ENCODE measurements at regions not wholly inside any gene's neighbourhood (a gene's known extent, or its start where the extent isn't known, plus 50 kb on each side); places are given as distances from the start of the nearest gene placed in this dataset.

- DNase-seq = peak; percentile 64
Measured at GRCh38 chr11:122229481-122230384, 113.7 kb upstream of the BLID start.

- DNase-seq = no peak
Measured at GRCh38 chr11:122229078-122229477, 113.1 kb upstream of the BLID start.

- DNase-seq = no peak
Measured at GRCh38 chr11:122226810-122227379, 110.9 kb upstream of the BLID start.

GRCh38 chr11:122224867-122225266 is 108.9 kb upstream of the BLID start:
- DNase-seq = no peak

GRCh38 chr11:122220321-122220720 is 104.3 kb upstream of the BLID start:
- DNase-seq = no peak

- no peak for DNase-seq
Measured at GRCh38 chr11:122219791-122220190, 103.8 kb upstream of the BLID start.

GRCh38 chr11:122215244-122215992 is 99.4 kb upstream of the BLID start:
- DNase-seq = peak; percentile 56

- no peak for DNase-seq
Measured at GRCh38 chr11:122214567-122214966, 98.6 kb upstream of the BLID start.

GRCh38 chr11:122214080-122214479 is 98.1 kb upstream of the BLID start:
- no peak for DNase-seq

GRCh38 chr11:122213171-122213570 is 97.2 kb upstream of the BLID start:
- DNase-seq = peak; percentile 75

GRCh38 chr11:122210367-122210997 is 94.5 kb upstream of the BLID start:
- DNase-seq = no peak

- no peak for DNase-seq
Measured at GRCh38 chr11:122209619-122210366, 93.8 kb upstream of the BLID start.

- DNase-seq = no peak
Measured at GRCh38 chr11:122207921-122208764, 92.1 kb upstream of the BLID start.

GRCh38 chr11:122207505-122207904 is 91.5 kb upstream of the BLID start:
- DNase-seq = no peak

- DNase-seq = no peak
Measured at GRCh38 chr11:122205036-122205435, 89.0 kb upstream of the BLID start.

- no peak for DNase-seq
Measured at GRCh38 chr11:122204206-122204605, 88.2 kb upstream of the BLID start.

- DNase-seq = peak; percentile 51
Measured at GRCh38 chr11:122202951-122203456, 87.0 kb upstream of the BLID start.

- DNase-seq = no peak
Measured at GRCh38 chr11:122202161-122202950, 86.3 kb upstream of the BLID start.

GRCh38 chr11:122201106-122201505 is 85.1 kb upstream of the BLID start:
- DNase-seq = no peak

- no peak for DNase-seq
Measured at GRCh38 chr11:122199661-122200060, 83.6 kb upstream of the BLID start.
